Activated CD8-positive, alpha-beta T cell treated with anti-CD3 and anti-CD28 coated beads for 36 hours (primary cell): ENCODE measurements at regions not wholly inside any gene's neighbourhood (a gene's known extent, or its start where the extent isn't known, plus 50 kb on each side); places are given as distances from the start of the nearest gene placed in this dataset.
"Not testable (repeated sequence)": the region's sequence is repeated elsewhere in the genome, so short reads cannot be mapped to it uniquely, and the experiment has no call there.

Experiments
- ATAC-seq: fragments of 200-7000 bp; cut with Tn5 transposase; one replicate; pipeline ENCODE4 v1.10.0; 2021; ENCODE audit warnings: mild to moderate bottlenecking, moderate library complexity
- CTCF ChIA-PET: fragments of 350-600 bp; sonication (Branson Sonifier 250); formaldehyde crosslinking; loops from one replicate; lab custom pipeline; 2021; ENCODE audit warnings: antibody characterized with exemption; lab: Charles Lee
- POLR2A ChIA-PET: fragments of 350-600 bp; sonication (Branson Sonifier 250); formaldehyde crosslinking; loops from one replicate; lab custom pipeline; 2021; ENCODE audit warnings: antibody characterized with exemption; lab: Charles Lee
- DNase-seq: peaks from one replicate; pipeline ENCODE4 v3.0.0-alpha.2; 2020
- H3K27ac Mint-ChIP-seq: one replicate; pipeline ENCODE4 v1.8.0; 2021; ENCODE audit warnings: mild to moderate bottlenecking, mixed read lengths
- H3K27me3 Mint-ChIP-seq: one replicate; pipeline ENCODE4 v1.8.0; 2021; ENCODE audit warnings: mixed read lengths
- H3K36me3 Mint-ChIP-seq: one replicate; pipeline ENCODE4 v1.8.0; 2021; ENCODE audit warnings: low read depth, mixed read lengths
- H3K4me1 Mint-ChIP-seq: one replicate; pipeline ENCODE4 v1.8.0; 2021; ENCODE audit warnings: low read depth, mixed read lengths
- H3K4me3 Mint-ChIP-seq: one replicate; pipeline ENCODE4 v1.8.0; 2021; ENCODE audit warnings: mild to moderate bottlenecking, moderate library complexity, mixed read lengths
- H3K9me3 Mint-ChIP-seq: one replicate; pipeline ENCODE4 v1.8.0; 2021; ENCODE audit warnings: mixed read lengths
- intact Hi-C: fragments of 100-400 bp; cut with micrococcal nuclease; formaldehyde crosslinking; loops from one replicate; pipeline ENCODE4 v1.10.0; 2022
- TF ChIP-seq, protein P1 (sequence below): fragments of 200-600 bp; IDR thresholded peaks from one replicate; pipeline ENCODE4 v1.8.0; 2022; ENCODE audit warnings: antibody characterized with exemption, mild to moderate bottlenecking

GRCh38 chrX:3509934-3510333 is 163.5 kb upstream of the MXRA5 start:
- H3K36me3 Mint-ChIP-seq = no peaks in the 10 kb centered on the region
- no peaks in the 10 kb centered on the region for H3K9me3 Mint-ChIP-seq
- no peak overlapping the region for H3K4me3 Mint-ChIP-seq
- CTCF ChIA-PET = no interaction called here
- no peaks in the 10 kb centered on the region for H3K27me3 Mint-ChIP-seq
- DNase-seq (no peak), ATAC-seq (no peak)
- H3K4me1 Mint-ChIP-seq = no peaks in the 10 kb centered on the region
- TF ChIP-seq, protein P1, sequence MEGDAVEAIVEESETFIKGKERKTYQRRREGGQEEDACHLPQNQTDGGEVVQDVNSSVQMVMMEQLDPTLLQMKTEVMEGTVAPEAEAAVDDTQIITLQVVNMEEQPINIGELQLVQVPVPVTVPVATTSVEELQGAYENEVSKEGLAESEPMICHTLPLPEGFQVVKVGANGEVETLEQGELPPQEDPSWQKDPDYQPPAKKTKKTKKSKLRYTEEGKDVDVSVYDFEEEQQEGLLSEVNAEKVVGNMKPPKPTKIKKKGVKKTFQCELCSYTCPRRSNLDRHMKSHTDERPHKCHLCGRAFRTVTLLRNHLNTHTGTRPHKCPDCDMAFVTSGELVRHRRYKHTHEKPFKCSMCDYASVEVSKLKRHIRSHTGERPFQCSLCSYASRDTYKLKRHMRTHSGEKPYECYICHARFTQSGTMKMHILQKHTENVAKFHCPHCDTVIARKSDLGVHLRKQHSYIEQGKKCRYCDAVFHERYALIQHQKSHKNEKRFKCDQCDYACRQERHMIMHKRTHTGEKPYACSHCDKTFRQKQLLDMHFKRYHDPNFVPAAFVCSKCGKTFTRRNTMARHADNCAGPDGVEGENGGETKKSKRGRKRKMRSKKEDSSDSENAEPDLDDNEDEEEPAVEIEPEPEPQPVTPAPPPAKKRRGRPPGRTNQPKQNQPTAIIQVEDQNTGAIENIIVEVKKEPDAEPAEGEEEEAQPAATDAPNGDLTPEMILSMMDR = no peak
- POLR2A ChIA-PET = no interaction called here
- intact Hi-C loops = no loop called here
- no peak overlapping the region for H3K27ac Mint-ChIP-seq

- H3K4me1 Mint-ChIP-seq = no peaks in the 10 kb centered on the region
- no peaks in the 10 kb centered on the region for H3K27me3 Mint-ChIP-seq
Measured at GRCh38 chrX:3504916-3505315, 158.5 kb upstream of the MXRA5 start.

GRCh38 chrX:3501833-3502535 is 155.5 kb upstream of the MXRA5 start:
- no peak overlapping the region for H3K27ac Mint-ChIP-seq
- H3K4me3 Mint-ChIP-seq = no peak overlapping the region

More at GRCh38 chrX:3504916-3505315, 158.5 kb upstream of the MXRA5 start:
- H3K36me3 Mint-ChIP-seq = no peaks in the 10 kb centered on the region
- intact Hi-C loops = no loop called here
- ChIA-PET POLR2A (no interaction called here), CTCF (no interaction called here)
- DNase-seq (no peak), ATAC-seq (no peak)
- TF ChIP-seq, protein P1 = no peak
- H3K9me3 Mint-ChIP-seq = no peaks in the 10 kb centered on the region
- no peak overlapping the region for H3K27ac Mint-ChIP-seq
- no peak overlapping the region for H3K4me3 Mint-ChIP-seq

DNA sequence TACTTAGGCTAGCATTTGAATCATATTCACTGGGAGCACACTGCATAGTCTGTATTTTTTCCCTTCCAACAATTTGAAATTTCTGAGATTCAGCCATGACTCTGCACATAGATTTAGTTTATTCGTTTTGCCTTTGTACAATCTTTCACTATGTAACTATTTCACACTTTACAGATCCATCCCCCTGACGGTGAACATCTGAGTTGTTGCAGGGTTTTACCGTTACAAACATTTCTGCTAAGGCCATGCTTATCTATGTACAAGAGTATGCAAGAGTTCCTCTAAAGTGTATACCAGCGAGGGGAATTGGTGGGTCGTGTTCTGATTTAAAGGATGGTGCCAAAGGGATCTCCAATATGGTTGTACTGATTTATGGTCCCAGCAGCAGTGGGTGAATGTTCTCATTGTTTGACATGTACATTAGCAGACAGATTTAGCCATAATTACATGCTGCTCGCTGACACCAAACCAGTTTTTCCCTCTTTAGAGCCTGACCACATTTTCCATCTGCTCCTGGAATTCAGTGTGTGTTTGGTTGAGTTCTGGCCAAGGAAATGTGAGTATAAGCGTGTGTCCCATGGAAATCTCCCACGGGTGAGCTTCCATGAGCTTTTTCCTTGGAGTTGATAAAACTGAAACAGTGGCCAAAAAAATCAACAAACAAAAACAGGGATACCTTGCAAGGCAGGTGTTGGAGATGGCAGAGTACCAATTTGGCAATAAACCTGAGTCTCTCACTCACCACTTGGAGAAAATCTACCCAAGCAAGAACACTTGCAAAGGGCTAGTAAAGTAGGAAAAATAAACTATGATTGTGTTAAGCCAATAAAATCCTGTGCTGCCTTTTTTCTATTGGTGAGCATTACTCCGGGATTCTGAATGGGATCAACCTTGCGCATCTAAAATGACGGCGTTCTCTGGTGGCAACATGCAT is 149.7 kb upstream of the MXRA5 start:
- H3K4me1 Mint-ChIP-seq, H3K27ac Mint-ChIP-seq, ATAC-seq, DNase-seq, intact Hi-C loops, H3K4me3 Mint-ChIP-seq, POLR2A ChIA-PET, H3K9me3 Mint-ChIP-seq, H3K27me3 Mint-ChIP-seq, H3K36me3 Mint-ChIP-seq, CTCF ChIA-PET: not testable (repeated sequence)

More at GRCh38 chrX:3501833-3502535, 155.5 kb upstream of the MXRA5 start:
- H3K4me1 Mint-ChIP-seq = no peaks in the 10 kb centered on the region
- H3K36me3 Mint-ChIP-seq = no peaks in the 10 kb centered on the region
- H3K27me3 Mint-ChIP-seq = peaks cover 3% of the 10 kb centered on the region
- no peak for DNase-seq
- TF ChIP-seq, protein P1 = no peak
- CTCF ChIA-PET = no interaction called here
- POLR2A ChIA-PET = no interaction called here
- no peak for ATAC-seq
- no peaks in the 10 kb centered on the region for H3K9me3 Mint-ChIP-seq
- intact Hi-C loops = no loop called here

DNA sequence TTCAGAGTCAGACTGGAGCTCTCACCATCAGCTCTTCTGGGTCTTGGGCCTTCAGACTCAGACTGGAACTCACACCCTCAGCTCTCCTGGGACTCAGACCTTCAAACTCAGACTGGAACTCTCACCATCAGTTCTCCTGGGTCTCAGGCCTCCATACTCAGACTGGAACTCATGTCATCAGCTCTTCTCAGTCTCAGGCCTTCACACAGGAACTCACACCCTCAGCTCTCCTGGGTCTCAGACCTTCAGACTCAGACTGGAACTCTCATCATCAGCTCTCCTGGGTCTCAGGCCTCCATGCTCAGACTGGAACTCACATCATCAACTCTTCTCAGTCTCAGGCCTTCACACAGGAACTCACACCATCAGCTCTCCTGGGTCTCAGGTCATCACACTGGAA is 147.2 kb upstream of the MXRA5 start:
- intact Hi-C loops = no loop called here
- Mint-ChIP-seq H3K27ac (no peak overlapping the region), H3K36me3 (no peaks in the 10 kb centered on the region), H3K4me1 (no peaks in the 10 kb centered on the region), H3K4me3 (no peak overlapping the region), H3K9me3 (no peaks in the 10 kb centered on the region), H3K27me3 (peaks cover 3% of the 10 kb centered on the region)
- DNase-seq = no peak
- ChIA-PET CTCF (no interaction called here), POLR2A (no interaction called here)
- ATAC-seq = no peak
- TF ChIP-seq, protein P1 = no peak
